ENCODE measurements at regions not wholly inside any gene's neighbourhood (a gene's known extent, or its start where the extent isn't known, plus 50 kb on each side); places are given as distances from the start of the nearest gene placed in this dataset.

GRCh38 chr21:36547464-36547863, 67.5 kb upstream of the CLDN14 start:
- Histone ChIP-seq H3K9me3 (ENCODE audit: low read length) (no peaks in the 10 kb centered on the region), H3K4me3 (ENCODE audit: low read length) (no peak overlapping the region), H2AFZ (ENCODE audit: low read depth, low read length) (no peak overlapping the region), H3K27me3 (ENCODE audit: insufficient read depth, low read length) (peaks cover 29% of the 10 kb centered on the region), H3K4me1 (ENCODE audit: insufficient read depth, low read length) (peaks cover 2% of the 10 kb centered on the region), H3K36me3 (ENCODE audit: insufficient read depth, low read length) (no peaks in the 10 kb centered on the region)

GRCh38 chr21:36548866-36549265, 68.9 kb upstream of the CLDN14 start:
- Histone ChIP-seq H3K9me3 (ENCODE audit: low read length) (no peaks in the 10 kb centered on the region), H3K36me3 (ENCODE audit: insufficient read depth, low read length) (no peaks in the 10 kb centered on the region), H3K4me1 (ENCODE audit: insufficient read depth, low read length) (no peaks in the 10 kb centered on the region), H3K4me3 (ENCODE audit: low read length) (no peak overlapping the region), H2AFZ (ENCODE audit: low read depth, low read length) (no peak overlapping the region), H3K27me3 (ENCODE audit: insufficient read depth, low read length) (peaks cover 17% of the 10 kb centered on the region)

DNA sequence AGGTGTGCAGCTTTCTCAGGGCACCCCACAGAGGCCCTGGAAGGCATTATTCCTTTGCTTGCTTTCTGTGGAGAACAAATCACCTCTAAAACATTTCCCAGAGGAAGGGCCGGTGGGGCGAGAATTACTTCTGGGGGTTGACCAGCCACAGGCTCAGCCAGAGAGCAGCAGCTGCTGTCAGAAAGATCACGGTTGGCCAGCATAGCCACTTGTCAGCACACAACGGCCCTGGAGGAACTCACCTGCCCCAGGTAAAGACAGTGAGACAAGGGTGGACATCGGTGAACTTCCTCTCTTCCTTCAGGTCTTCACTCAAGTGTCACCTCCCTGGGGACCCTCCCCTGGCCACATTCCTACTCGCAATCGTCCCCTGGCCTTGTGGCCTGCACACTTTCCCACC, 69.5 kb upstream of the CLDN14 start:
- Histone ChIP-seq H3K9me3 (ENCODE audit: low read length) (no peaks in the 10 kb centered on the region), H3K4me3 (ENCODE audit: low read length) (no peak overlapping the region), H3K36me3 (ENCODE audit: insufficient read depth, low read length) (no peaks in the 10 kb centered on the region), H2AFZ (ENCODE audit: low read depth, low read length) (no peak overlapping the region), H3K4me1 (ENCODE audit: insufficient read depth, low read length) (no peaks in the 10 kb centered on the region), H3K27me3 (ENCODE audit: insufficient read depth, low read length) (peaks cover 11% of the 10 kb centered on the region)

DNA sequence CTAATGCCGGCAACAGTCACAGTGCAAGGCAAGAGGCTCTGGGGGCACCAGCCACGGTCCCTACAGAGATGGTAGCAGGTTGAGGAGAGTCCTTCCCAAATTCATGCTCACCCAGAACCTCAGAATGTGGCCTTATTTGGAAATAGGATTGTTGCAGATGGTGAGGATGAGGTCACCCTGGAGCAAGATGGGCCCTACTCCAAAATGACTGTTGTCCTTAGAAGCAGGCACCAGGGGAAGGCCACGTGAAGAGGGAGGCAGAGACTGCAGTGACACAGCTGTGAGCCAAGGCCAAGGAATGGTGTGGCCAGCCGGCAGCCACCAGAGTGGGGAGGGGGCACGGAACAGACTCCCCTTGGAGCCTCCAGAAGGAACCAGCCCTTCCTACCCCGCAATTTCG, 70.8 kb upstream of the CLDN14 start:
- Histone ChIP-seq H2AFZ (ENCODE audit: low read depth, low read length) (no peak overlapping the region), H3K4me1 (ENCODE audit: insufficient read depth, low read length) (no peaks in the 10 kb centered on the region), H3K9me3 (ENCODE audit: low read length) (no peaks in the 10 kb centered on the region), H3K4me3 (ENCODE audit: low read length) (no peak overlapping the region), H3K27me3 (ENCODE audit: insufficient read depth, low read length) (peaks cover 2% of the 10 kb centered on the region), H3K36me3 (ENCODE audit: insufficient read depth, low read length) (no peaks in the 10 kb centered on the region)

DNA sequence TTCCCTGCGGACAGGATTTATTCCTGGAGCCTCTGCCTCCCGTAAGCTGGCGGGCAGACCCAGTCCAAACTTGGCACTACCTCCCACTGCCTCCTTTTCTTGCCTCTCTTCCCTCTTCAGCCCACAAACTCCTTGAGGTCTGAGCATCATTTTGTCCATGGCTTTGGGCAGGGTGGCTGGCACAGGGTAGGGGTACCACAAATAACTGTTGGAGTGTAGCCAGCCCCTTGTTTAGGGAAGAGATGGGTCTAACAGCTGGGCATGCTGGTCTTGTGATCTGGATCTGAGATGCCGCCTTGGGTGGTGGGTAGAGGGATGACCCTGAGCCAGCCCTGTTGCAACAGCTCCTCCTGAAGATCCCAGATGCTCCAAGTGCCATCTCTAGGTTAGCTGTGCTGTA, 71.4 kb upstream of the CLDN14 start:
- H2AFZ ChIP-seq (ENCODE audit: low read depth, low read length): no peak overlapping the region
- H3K27me3 ChIP-seq (ENCODE audit: insufficient read depth, low read length): peaks cover 2% of the 10 kb centered on the region
- H3K36me3 ChIP-seq (ENCODE audit: insufficient read depth, low read length): no peaks in the 10 kb centered on the region
- no peaks in the 10 kb centered on the region for H3K4me1 ChIP-seq (ENCODE audit: insufficient read depth, low read length)
- H3K4me3 ChIP-seq (ENCODE audit: low read length): no peak overlapping the region
- H3K9me3 ChIP-seq (ENCODE audit: low read length): no peaks in the 10 kb centered on the region

- Histone ChIP-seq H3K4me1 (ENCODE audit: insufficient read depth, low read length) (no peaks in the 10 kb centered on the region), H3K36me3 (ENCODE audit: insufficient read depth, low read length) (no peaks in the 10 kb centered on the region), H3K9me3 (ENCODE audit: low read length) (no peaks in the 10 kb centered on the region), H3K4me3 (ENCODE audit: low read length) (no peak overlapping the region), H2AFZ (ENCODE audit: low read depth, low read length) (no peak overlapping the region), H3K27me3 (ENCODE audit: insufficient read depth, low read length) (peaks cover 2% of the 10 kb centered on the region)
These were observed 72.0 kb upstream of the CLDN14 start for GRCh38 chr21:36551731-36552433.

DNA sequence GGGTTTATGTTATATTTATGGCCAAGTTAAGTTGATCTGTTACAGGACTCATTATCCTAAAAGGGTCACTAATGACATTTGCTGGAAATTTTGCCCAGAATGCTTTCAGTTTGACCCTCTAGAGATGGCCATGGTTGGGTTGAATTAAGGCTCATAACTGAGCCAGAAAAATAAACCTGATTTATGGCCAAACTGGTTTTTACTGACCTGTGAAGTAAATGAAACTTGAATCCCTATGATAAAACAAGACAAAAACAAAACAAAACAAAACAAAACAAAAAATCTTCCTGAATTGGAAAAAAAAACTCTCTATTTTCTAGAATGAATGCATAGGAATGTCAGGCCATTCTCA, 72.5 kb upstream of the CLDN14 start:
- H3K4me3 ChIP-seq (ENCODE audit: low read length): no peak overlapping the region
- H3K9me3 ChIP-seq (ENCODE audit: low read length): no peaks in the 10 kb centered on the region
- H3K36me3 ChIP-seq (ENCODE audit: insufficient read depth, low read length): no peaks in the 10 kb centered on the region
- peaks cover 2% of the 10 kb centered on the region for H3K27me3 ChIP-seq (ENCODE audit: insufficient read depth, low read length)
- no peaks in the 10 kb centered on the region for H3K4me1 ChIP-seq (ENCODE audit: insufficient read depth, low read length)
- no peak overlapping the region for H2AFZ ChIP-seq (ENCODE audit: low read depth, low read length)

DNA sequence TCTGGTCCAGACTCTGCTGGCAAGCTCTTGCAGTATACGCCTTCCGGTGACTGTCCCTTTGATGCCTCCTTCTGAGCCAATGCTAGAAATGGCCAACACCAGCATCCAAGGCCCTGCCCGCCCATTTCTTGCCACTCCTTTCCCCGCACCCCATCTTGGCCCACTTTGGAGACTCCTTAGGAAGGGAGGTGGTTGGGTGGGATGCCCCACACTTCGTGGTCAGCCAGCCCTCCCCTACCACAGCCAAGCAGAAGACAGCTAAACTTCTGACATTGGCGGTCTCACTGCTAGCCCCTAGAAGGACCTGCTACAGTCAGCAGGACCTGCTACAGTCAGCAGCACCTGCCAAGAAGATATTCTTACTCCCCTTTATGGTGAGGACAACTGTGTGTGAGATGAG, 73.5 kb upstream of the CLDN14 start:
- H3K27me3 ChIP-seq (ENCODE audit: insufficient read depth, low read length): peaks cover 2% of the 10 kb centered on the region
- no peaks in the 10 kb centered on the region for H3K36me3 ChIP-seq (ENCODE audit: insufficient read depth, low read length)
- no peak overlapping the region for H3K4me3 ChIP-seq (ENCODE audit: low read length)
- H3K9me3 ChIP-seq (ENCODE audit: low read length): no peaks in the 10 kb centered on the region
- H3K4me1 ChIP-seq (ENCODE audit: insufficient read depth, low read length): no peaks in the 10 kb centered on the region
- no peak overlapping the region for H2AFZ ChIP-seq (ENCODE audit: low read depth, low read length)

- no peaks in the 10 kb centered on the region for H3K36me3 ChIP-seq (ENCODE audit: insufficient read depth, low read length)
- H3K27me3 ChIP-seq (ENCODE audit: insufficient read depth, low read length): peaks cover 2% of the 10 kb centered on the region
- no peaks in the 10 kb centered on the region for H3K4me1 ChIP-seq (ENCODE audit: insufficient read depth, low read length)
- no peaks in the 10 kb centered on the region for H3K9me3 ChIP-seq (ENCODE audit: low read length)
- H3K4me3 ChIP-seq (ENCODE audit: low read length): no peak overlapping the region
- H2AFZ ChIP-seq (ENCODE audit: low read depth, low read length): no peak overlapping the region
These were observed 74.7 kb upstream of the CLDN14 start for GRCh38 chr21:36554411-36555157.

- Histone ChIP-seq H3K36me3 (ENCODE audit: insufficient read depth, low read length) (no peaks in the 10 kb centered on the region), H3K27me3 (ENCODE audit: insufficient read depth, low read length) (peaks cover 2% of the 10 kb centered on the region), H3K4me3 (ENCODE audit: low read length) (no peak overlapping the region), H3K4me1 (ENCODE audit: insufficient read depth, low read length) (no peaks in the 10 kb centered on the region), H3K9me3 (ENCODE audit: low read length) (no peaks in the 10 kb centered on the region), H2AFZ (ENCODE audit: low read depth, low read length) (no peak overlapping the region)
These were observed 75.4 kb upstream of the CLDN14 start for GRCh38 chr21:36555199-36555800.

GRCh38 chr21:36557316-36557715, 77.4 kb upstream of the CLDN14 start:
- H2AFZ ChIP-seq (ENCODE audit: low read depth, low read length): no peak overlapping the region
- H3K36me3 ChIP-seq (ENCODE audit: insufficient read depth, low read length): no peaks in the 10 kb centered on the region
- no peaks in the 10 kb centered on the region for H3K4me1 ChIP-seq (ENCODE audit: insufficient read depth, low read length)
- no peak overlapping the region for H3K4me3 ChIP-seq (ENCODE audit: low read length)
- peaks cover 1% of the 10 kb centered on the region for H3K27me3 ChIP-seq (ENCODE audit: insufficient read depth, low read length)
- H3K9me3 ChIP-seq (ENCODE audit: low read length): no peaks in the 10 kb centered on the region

- Histone ChIP-seq H3K36me3 (ENCODE audit: insufficient read depth, low read length) (no peaks in the 10 kb centered on the region), H3K4me3 (ENCODE audit: low read length) (no peak overlapping the region), H3K9me3 (ENCODE audit: low read length) (no peaks in the 10 kb centered on the region), H3K4me1 (ENCODE audit: insufficient read depth, low read length) (no peaks in the 10 kb centered on the region), H2AFZ (ENCODE audit: low read depth, low read length) (no peak overlapping the region), H3K27me3 (ENCODE audit: insufficient read depth, low read length) (peaks cover 3% of the 10 kb centered on the region)
These were observed 81.1 kb upstream of the CLDN14 start for GRCh38 chr21:36560933-36561575.

DNA sequence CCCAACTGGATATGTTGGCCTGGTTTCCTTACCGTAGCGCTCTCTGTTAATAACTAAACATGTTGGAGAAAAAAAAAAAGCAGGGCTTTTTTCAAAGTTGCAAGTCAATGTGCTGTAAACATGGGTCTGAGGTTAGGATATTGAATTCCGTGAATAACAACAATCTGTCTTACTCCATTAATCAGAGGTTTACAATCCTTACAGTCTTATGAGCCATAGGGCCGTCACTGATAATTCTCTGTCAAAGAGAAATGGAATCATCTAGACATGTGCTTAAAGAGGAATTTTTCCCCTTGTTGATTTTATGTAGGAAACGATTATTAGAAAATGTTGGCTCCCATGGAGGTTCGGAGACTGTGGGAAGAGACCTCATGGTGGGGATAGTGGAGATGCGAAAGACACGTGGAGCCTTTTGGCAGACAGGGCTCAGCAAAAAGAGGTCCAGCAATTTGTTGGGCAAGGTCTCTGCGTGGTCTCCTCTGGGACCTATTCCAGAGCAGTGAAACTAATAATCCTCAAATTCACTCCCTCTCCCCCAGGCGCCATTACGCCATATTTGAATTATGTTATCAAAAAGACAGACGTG, 83.5 kb upstream of the CLDN14 start:
- Histone ChIP-seq H3K4me3 (ENCODE audit: low read length) (no peak overlapping the region), H3K9me3 (ENCODE audit: low read length) (no peaks in the 10 kb centered on the region), H3K4me1 (ENCODE audit: insufficient read depth, low read length) (no peaks in the 10 kb centered on the region), H3K27me3 (ENCODE audit: insufficient read depth, low read length) (peaks cover 8% of the 10 kb centered on the region), H3K36me3 (ENCODE audit: insufficient read depth, low read length) (no peaks in the 10 kb centered on the region), H2AFZ (ENCODE audit: low read depth, low read length) (no peak overlapping the region)

Measured in neuron (in vitro differentiated cells).